ENCODE measurements at regions not wholly inside any gene's neighbourhood (a gene's known extent, or its start where the extent isn't known, plus 50 kb on each side); places are given as distances from the start of the nearest gene placed in this dataset.

DNA sequence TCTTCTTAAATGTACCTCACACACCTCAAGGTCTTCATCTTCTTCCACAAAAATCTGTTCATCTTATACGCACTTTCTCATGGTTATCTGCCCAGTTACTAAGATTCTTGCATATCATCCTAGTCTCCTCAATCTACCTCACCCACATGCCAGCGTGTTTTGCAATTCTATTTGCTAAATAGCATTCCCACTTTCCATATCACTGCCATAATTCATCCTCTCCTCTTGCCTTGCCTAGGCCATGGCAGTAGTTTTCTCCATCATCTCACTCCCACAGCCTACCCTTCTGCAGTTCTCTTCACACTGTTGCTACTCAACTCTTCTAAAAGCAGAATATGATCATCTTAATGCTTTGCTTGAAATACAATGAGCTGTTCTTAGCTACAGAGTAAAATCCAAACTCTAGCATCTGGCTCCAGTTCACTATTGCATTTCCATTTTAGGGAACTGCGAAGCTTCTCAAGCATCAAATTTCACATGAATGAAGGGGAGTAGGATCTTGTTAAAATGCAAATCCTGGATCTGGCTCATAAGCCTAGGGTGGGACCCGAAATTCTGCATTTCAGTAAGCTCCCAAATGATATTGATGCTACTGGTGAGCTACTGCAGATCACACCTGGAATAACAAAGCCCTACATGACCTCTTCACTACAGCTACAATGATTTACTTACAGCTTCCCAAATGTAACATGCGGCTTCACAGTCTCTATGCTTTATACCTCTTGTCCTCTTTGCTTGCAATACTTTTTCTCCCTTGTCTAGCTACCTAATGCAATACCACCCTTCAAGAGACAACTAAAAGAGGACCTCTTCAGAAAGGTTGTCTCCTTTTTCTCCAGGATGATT lies 293.9 kb downstream of the SATB2 start:
- Histone ChIP-seq H3K4me3 (ENCODE audit: low read length) (no peak overlapping the region), H3K27me3 (ENCODE audit: control insufficient read depth, insufficient read depth, low read length) (no peaks in the 10 kb centered on the region), H3K4me1 (ENCODE audit: control insufficient read depth, insufficient read depth, low read length) (no peaks in the 10 kb centered on the region), H3K9ac (ENCODE audit: low read length) (no peak overlapping the region), H3K27ac (ENCODE audit: low read depth, low read length) (no peak overlapping the region), H3K36me3 (ENCODE audit: control insufficient read depth, insufficient read depth, low read length) (no peaks in the 10 kb centered on the region)

DNA sequence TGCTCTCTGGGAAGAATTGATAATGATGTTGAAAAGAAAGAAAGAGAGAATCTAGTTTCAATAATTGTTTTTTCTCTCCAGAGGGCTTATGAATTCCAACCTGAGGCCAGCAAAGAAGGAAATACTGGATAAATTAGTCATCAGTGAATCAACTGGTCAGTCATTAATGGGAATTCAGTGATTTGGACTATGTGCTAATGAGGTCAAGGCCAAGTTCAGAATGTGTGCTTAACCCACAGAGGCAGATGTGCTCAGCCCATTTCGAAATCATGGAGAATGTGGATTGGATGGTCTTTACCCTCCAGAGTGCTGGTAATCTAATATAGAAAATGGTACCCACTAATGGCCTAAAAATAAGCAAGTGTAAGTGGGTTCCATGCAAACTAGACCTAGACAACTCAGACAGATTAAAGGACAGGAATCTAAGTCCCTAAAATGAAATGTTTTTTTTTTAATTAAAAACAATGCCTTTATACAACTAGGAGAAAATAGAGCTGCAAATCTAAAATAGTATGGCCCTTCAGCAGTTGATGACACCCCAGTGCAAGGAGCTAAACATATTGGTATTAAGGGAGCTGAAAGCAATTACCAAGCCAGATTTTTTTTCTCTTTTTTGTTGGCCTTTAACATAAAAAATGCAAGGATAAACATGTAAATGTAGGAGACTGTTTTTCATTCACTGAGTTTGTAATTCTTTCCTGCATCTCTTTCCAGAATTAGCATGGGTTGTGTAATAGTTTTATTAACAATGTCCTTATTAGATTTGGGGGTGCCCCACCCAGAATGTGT lies 296.9 kb downstream of the SATB2 start:
- Histone ChIP-seq H3K27me3 (ENCODE audit: control insufficient read depth, insufficient read depth, low read length) (no peaks in the 10 kb centered on the region), H3K9ac (ENCODE audit: low read length) (no peak overlapping the region), H3K4me1 (ENCODE audit: control insufficient read depth, insufficient read depth, low read length) (no peaks in the 10 kb centered on the region), H3K27ac (ENCODE audit: low read depth, low read length) (no peak overlapping the region), H3K36me3 (ENCODE audit: control insufficient read depth, insufficient read depth, low read length) (no peaks in the 10 kb centered on the region), H3K4me3 (ENCODE audit: low read length) (no peak overlapping the region)

DNA sequence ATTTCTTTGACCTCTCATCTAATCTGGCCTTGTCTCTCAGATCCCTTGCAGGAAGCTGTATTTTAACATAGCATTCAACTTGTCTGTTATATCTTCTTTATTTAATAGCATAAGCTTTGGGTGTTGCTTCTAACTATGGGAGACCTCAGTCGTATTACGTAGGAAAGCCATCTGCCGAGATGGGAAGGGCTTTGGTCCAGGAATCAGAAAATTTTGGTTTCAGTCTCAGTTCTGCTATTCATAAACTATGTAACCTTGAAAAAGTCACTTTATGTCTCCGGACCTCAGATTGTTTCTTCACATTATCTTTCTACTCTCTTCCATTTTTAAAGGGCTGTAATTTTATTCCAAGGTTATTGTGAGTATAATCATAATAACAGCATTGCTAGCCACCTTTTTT lies 297.7 kb downstream of the SATB2 start:
- no peak overlapping the region for H3K27ac ChIP-seq (ENCODE audit: low read depth, low read length)
- H3K27me3 ChIP-seq (ENCODE audit: control insufficient read depth, insufficient read depth, low read length): no peaks in the 10 kb centered on the region
- no peak overlapping the region for H3K9ac ChIP-seq (ENCODE audit: low read length)
- H3K4me3 ChIP-seq (ENCODE audit: low read length): no peak overlapping the region
- no peaks in the 10 kb centered on the region for H3K4me1 ChIP-seq (ENCODE audit: control insufficient read depth, insufficient read depth, low read length)
- no peaks in the 10 kb centered on the region for H3K36me3 ChIP-seq (ENCODE audit: control insufficient read depth, insufficient read depth, low read length)

DNA sequence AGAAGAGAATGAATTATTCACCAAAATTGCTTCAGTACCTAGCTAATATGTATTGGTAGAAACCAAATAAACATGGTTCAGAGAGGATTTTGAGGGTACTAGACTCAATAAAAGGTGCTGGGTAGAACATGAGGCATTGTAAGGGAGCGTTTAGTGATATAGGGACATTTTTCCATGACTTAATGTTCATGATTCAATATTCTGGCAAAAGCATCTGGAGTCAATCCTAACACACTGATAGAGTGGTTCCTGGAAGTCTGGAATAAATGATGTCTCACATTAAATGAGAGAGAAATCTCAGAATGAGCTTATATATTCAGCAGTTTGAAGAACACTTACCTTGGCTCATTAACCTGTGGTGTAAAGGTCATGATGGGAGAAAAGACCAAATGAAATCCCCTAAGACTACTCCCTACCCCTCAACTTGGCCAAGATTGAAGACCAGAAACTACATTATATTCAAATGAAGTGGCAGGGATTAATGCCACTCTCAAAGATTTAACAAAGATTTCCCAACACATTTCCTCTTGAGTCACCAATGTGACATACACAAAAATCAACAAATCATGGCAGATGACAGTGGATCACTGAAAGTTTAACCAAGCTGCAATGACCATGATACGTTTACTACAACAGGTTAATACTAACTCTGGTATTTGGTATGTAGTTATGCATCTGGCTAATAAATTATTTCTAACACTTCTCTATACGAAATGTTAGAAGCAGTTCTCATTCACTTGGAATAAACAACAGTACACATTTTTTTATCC lies 309.5 kb downstream of the SATB2 start:
- Histone ChIP-seq H3K36me3 (ENCODE audit: control insufficient read depth, insufficient read depth, low read length) (no peaks in the 10 kb centered on the region), H3K27ac (ENCODE audit: low read depth, low read length) (no peak overlapping the region), H3K4me1 (ENCODE audit: control insufficient read depth, insufficient read depth, low read length) (no peaks in the 10 kb centered on the region), H3K27me3 (ENCODE audit: control insufficient read depth, insufficient read depth, low read length) (no peaks in the 10 kb centered on the region), H3K9ac (ENCODE audit: low read length) (no peak overlapping the region), H3K4me3 (ENCODE audit: low read length) (no peak overlapping the region)

- Histone ChIP-seq H3K36me3 (ENCODE audit: control insufficient read depth, insufficient read depth, low read length) (no peaks in the 10 kb centered on the region), H3K27ac (ENCODE audit: low read depth, low read length) (no peak overlapping the region), H3K27me3 (ENCODE audit: control insufficient read depth, insufficient read depth, low read length) (no peaks in the 10 kb centered on the region), H3K9ac (ENCODE audit: low read length) (no peak overlapping the region), H3K4me1 (ENCODE audit: control insufficient read depth, insufficient read depth, low read length) (no peaks in the 10 kb centered on the region), H3K4me3 (ENCODE audit: low read length) (no peak overlapping the region)
Observed at GRCh38 chr2:199147216-199147615, 310.5 kb downstream of the SATB2 start.

DNA sequence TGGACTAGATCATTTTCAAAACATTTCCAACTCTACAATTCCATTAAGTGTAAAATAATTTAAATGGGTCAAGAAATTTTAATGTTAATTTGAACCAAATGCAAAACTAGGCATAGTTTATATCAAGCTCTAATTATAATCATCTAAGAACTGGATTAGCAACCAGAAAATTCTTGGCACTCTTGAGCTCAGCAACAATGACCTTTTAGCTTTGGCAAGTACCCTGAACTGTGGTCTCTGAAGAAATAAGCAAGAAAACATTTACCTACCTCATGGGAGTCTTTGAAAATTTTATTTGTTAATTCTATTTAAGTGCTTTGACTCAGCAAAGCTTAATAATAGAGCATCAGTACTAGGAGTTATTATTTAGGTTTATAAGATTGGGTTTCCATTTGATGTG lies 313.2 kb downstream of the SATB2 start:
- Histone ChIP-seq H3K36me3 (ENCODE audit: control insufficient read depth, insufficient read depth, low read length) (no peaks in the 10 kb centered on the region), H3K4me3 (ENCODE audit: low read length) (no peak overlapping the region), H3K27ac (ENCODE audit: low read depth, low read length) (no peak overlapping the region), H3K27me3 (ENCODE audit: control insufficient read depth, insufficient read depth, low read length) (no peaks in the 10 kb centered on the region), H3K4me1 (ENCODE audit: control insufficient read depth, insufficient read depth, low read length) (no peaks in the 10 kb centered on the region), H3K9ac (ENCODE audit: low read length) (no peak overlapping the region)

DNA sequence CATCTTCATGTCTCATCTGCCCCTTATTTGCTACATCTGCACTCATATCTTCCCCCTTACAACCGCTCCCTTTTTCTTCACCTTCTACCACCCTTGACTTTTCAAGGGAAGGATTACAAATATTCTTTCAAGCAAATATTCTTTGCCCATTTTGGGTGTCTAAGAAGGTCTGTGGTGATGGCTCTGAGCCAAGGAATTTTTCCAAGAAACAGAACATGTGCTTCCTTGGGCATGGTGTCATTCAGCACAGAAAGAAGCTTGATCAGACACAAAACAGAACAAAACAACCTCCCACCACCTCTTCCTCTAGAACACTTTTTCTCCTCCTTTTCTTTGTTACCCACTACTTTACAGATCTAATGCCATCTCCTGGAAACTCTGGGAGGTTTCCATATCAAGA lies 313.7 kb downstream of the SATB2 start:
- Histone ChIP-seq H3K27ac (ENCODE audit: low read depth, low read length) (no peak overlapping the region), H3K36me3 (ENCODE audit: control insufficient read depth, insufficient read depth, low read length) (no peaks in the 10 kb centered on the region), H3K4me1 (ENCODE audit: control insufficient read depth, insufficient read depth, low read length) (no peaks in the 10 kb centered on the region)

DNA sequence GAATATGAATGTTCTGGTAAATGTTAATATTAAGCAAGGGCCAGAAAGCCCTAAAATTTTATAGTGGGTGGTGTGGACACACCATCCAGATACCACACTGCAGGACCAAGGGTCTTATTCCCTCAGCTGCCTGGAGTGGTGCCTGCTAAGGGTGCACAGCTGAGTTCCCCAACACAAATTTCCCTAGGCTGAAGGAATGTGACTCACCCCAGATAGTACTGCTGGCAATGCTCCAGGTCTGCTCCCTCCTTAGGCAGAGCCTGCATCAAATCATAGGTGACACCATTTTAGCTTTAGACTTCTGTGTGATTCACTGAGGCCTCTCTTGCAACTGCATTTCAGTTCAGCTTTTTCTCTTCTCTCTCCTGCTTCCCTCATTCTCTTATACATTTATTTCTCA lies 321.1 kb downstream of the SATB2 start:
- no peak overlapping the region for H3K27ac ChIP-seq (ENCODE audit: low read depth, low read length)
- no peaks in the 10 kb centered on the region for H3K36me3 ChIP-seq (ENCODE audit: control insufficient read depth, insufficient read depth, low read length)
- H3K9ac ChIP-seq (ENCODE audit: low read length): no peak overlapping the region
- H3K27me3 ChIP-seq (ENCODE audit: control insufficient read depth, insufficient read depth, low read length): no peaks in the 10 kb centered on the region
- H3K4me3 ChIP-seq (ENCODE audit: low read length): no peak overlapping the region
- no peaks in the 10 kb centered on the region for H3K4me1 ChIP-seq (ENCODE audit: control insufficient read depth, insufficient read depth, low read length)

More for the DNA sequence above, 313.7 kb downstream of the SATB2 start:
- H3K4me3 ChIP-seq (ENCODE audit: low read length): no peak overlapping the region
- H3K9ac ChIP-seq (ENCODE audit: low read length): no peak overlapping the region
- no peaks in the 10 kb centered on the region for H3K27me3 ChIP-seq (ENCODE audit: control insufficient read depth, insufficient read depth, low read length)

DNA sequence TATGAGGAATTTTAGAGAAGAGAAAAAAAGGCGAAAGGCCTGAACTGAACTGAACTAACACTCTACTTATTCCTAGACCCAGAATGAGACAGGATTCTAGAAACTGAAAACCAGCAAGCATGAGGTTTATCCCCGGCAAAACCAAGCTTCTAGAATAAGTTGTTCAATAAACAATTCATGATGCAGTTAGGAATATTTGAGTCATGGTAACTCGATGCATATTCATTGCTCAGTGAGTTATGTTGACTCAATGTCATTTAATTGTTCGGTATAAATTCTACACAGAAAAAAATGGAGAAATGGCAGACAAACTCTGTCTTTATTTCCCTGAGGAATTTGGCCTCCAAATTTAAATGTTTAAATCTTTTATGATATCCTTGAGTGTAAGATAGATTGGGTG lies 321.5 kb downstream of the SATB2 start:
- Histone ChIP-seq H3K9ac (ENCODE audit: low read length) (no peak overlapping the region), H3K4me1 (ENCODE audit: control insufficient read depth, insufficient read depth, low read length) (no peaks in the 10 kb centered on the region), H3K27ac (ENCODE audit: low read depth, low read length) (no peak overlapping the region), H3K27me3 (ENCODE audit: control insufficient read depth, insufficient read depth, low read length) (no peaks in the 10 kb centered on the region), H3K36me3 (ENCODE audit: control insufficient read depth, insufficient read depth, low read length) (no peaks in the 10 kb centered on the region), H3K4me3 (ENCODE audit: low read length) (no peak overlapping the region)

DNA sequence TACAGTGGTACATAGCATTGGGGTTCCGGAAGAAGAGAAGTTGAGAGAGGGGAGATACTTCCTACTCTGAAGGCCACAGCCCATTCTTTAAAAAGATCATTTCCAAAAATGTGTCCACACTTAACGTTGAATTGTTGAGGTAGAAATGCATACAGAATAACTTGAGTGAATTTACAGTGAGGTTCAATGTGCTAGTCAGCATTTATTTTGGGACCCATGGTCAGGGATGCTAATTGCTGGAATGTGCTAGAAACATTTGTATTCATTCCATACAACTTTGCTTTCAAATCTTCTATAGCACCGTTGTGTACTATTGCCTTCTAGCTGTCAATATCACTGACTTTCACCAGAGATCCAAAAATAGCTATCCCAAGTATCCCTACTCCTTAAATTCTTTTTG lies 325.9 kb downstream of the SATB2 start:
- no peak overlapping the region for H3K27ac ChIP-seq (ENCODE audit: low read depth, low read length)

GRCh38 chr2:199131136-199131655 lies 326.5 kb downstream of the SATB2 start:
- Histone ChIP-seq H3K27me3 (ENCODE audit: control insufficient read depth, insufficient read depth, low read length) (no peaks in the 10 kb centered on the region), H3K27ac (ENCODE audit: low read depth, low read length) (no peak overlapping the region), H3K36me3 (ENCODE audit: control insufficient read depth, insufficient read depth, low read length) (no peaks in the 10 kb centered on the region), H3K4me1 (ENCODE audit: control insufficient read depth, insufficient read depth, low read length) (no peaks in the 10 kb centered on the region), H3K9ac (ENCODE audit: low read length) (no peak overlapping the region), H3K4me3 (ENCODE audit: low read length) (no peak overlapping the region)

More for the DNA sequence above, 325.9 kb downstream of the SATB2 start:
- Histone ChIP-seq H3K36me3 (ENCODE audit: control insufficient read depth, insufficient read depth, low read length) (no peaks in the 10 kb centered on the region), H3K9ac (ENCODE audit: low read length) (no peak overlapping the region), H3K4me1 (ENCODE audit: control insufficient read depth, insufficient read depth, low read length) (no peaks in the 10 kb centered on the region), H3K4me3 (ENCODE audit: low read length) (no peak overlapping the region), H3K27me3 (ENCODE audit: control insufficient read depth, insufficient read depth, low read length) (no peaks in the 10 kb centered on the region)

DNA sequence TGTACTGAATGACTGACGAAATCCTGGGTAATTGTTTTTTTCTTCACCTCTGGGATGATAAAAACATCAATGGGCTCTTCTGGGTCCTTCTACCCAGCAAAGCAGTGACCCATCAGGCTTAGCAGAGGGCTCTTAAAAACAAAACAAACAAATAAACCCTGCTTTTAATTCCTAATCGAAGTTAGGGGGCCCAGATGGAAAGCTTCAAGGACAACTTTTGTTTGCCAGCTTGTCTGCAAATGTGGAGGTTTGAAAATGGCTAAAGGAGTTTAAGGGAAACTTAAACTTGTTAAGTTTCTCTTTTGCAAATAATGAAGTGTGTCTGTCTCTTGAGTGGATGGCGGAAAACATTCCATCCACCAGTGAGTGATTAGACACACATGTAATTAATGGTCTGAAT lies 327.2 kb downstream of the SATB2 start:
- H3K27me3 ChIP-seq (ENCODE audit: control insufficient read depth, insufficient read depth, low read length): no peaks in the 10 kb centered on the region
- H3K27ac ChIP-seq (ENCODE audit: low read depth, low read length): no peak overlapping the region
- H3K9ac ChIP-seq (ENCODE audit: low read length): no peak overlapping the region
- no peaks in the 10 kb centered on the region for H3K36me3 ChIP-seq (ENCODE audit: control insufficient read depth, insufficient read depth, low read length)
- H3K4me3 ChIP-seq (ENCODE audit: low read length): no peak overlapping the region
- no peaks in the 10 kb centered on the region for H3K4me1 ChIP-seq (ENCODE audit: control insufficient read depth, insufficient read depth, low read length)

Data from rectal smooth muscle tissue (tissue), 1 donor.